HCT116 (cell line): ENCODE measurements at regions not wholly inside any gene's neighbourhood (a gene's known extent, or its start where the extent isn't known, plus 50 kb on each side); places are given as distances from the start of the nearest gene placed in this dataset.

Experiments
- TF ChIP-seq, protein P1 (sequence below), 3 experiments: fragments of 200-600 bp in 1 of 3; sonication (generic) in 1 of 3; IDR thresholded peaks in 2 of 3; conservative IDR thresholded peaks in 1 of 3; 2 replicates each; pipeline ENCODE4 v1.5.1; 2012 to 2017; ENCODE audit warnings: low read depth in 2 of 3, low read length in 2 of 3, antibody characterized with exemption in 1 of 3, borderline replicate concordance in 1 of 3, control low read depth in 1 of 3, mild to moderate bottlenecking in 1 of 3, mixed read lengths in 1 of 3, mixed run types in 1 of 3, moderate library complexity in 1 of 3; ENCODE audit not compliant: insufficient read depth in 1 of 3
- TF ChIP-seq, protein P2 (sequence below): IDR thresholded peaks from 2 replicates; pipeline ENCODE4 v1.6.1; 2012

DNA sequence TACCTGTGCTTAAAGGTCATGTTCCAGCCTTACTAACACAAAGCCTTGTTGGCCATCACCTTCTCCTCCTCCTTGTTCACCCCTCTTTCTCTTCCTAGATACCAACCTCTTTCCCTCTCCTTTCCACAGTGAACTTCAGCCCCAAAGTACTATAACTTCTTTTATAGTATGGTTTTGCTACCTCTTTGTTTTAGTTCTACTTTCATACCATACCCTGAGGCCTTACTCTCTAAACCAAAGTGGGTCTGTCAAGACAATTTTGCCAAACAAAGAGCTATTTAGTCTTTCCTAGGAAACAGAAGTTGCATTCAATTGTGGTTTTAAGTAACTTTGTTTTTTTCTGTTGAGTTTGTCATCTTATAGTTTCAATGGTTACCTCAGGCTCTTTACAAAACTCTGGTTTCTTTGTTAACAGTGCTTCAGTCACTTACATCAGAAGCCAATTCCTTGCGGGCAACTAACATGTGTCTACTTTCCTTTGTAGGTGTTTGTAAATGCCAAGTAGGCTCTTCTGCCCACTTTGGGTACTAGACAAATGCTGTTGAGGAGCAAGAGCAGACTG is 623.9 kb upstream of the PKN2 start:
- TF ChIP-seq, protein P1, sequence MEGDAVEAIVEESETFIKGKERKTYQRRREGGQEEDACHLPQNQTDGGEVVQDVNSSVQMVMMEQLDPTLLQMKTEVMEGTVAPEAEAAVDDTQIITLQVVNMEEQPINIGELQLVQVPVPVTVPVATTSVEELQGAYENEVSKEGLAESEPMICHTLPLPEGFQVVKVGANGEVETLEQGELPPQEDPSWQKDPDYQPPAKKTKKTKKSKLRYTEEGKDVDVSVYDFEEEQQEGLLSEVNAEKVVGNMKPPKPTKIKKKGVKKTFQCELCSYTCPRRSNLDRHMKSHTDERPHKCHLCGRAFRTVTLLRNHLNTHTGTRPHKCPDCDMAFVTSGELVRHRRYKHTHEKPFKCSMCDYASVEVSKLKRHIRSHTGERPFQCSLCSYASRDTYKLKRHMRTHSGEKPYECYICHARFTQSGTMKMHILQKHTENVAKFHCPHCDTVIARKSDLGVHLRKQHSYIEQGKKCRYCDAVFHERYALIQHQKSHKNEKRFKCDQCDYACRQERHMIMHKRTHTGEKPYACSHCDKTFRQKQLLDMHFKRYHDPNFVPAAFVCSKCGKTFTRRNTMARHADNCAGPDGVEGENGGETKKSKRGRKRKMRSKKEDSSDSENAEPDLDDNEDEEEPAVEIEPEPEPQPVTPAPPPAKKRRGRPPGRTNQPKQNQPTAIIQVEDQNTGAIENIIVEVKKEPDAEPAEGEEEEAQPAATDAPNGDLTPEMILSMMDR (IDR thresholded peaks at IDR 0.05 in 2 of 3, conservative IDR thresholded peaks at IDR 0.05 in 1 of 3; ENCODE audit: borderline replicate concordance in 1 of 3, insufficient read depth in 1 of 3, low read depth in 2 of 3, low read length in 2 of 3): no peak
- TF ChIP-seq, protein P2, sequence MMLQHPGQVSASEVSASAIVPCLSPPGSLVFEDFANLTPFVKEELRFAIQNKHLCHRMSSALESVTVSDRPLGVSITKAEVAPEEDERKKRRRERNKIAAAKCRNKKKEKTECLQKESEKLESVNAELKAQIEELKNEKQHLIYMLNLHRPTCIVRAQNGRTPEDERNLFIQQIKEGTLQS: no peak
